ENCODE measurements at regions not wholly inside any gene's neighbourhood (a gene's known extent, or its start where the extent isn't known, plus 50 kb on each side); places are given as distances from the start of the nearest gene placed in this dataset.

DNA sequence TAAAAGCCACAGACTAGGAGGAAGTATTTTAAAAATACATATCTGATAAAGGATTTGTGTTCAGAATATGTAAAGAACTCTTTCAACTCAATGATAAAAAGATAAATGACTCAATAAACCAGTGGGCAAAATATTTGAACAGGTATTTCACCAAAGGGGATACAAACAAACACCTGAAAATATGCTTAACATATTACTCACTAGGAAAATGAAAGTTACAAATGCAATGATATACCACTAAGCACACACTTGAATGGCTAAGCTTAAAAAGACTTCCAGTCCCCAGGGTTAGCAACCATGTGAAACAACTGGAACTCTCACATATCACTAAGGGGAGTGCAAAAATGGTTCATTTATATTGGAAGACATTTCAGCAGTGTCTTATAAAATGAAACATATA is 131.6 kb downstream of the SLIT2 start:
- ATAC-seq (ENCODE audit: low read depth) = no peak
- no TSS peak for BruUV-seq (replicated peaks)
- POLR2A ChIA-PET (ENCODE audit: unreplicated experiment) = no interaction called here

More for the DNA sequence above, 131.6 kb downstream of the SLIT2 start:
- H3K4me1 ChIP-seq (ENCODE audit: control insufficient read depth, insufficient read depth, low read length) = no peaks in the 10 kb centered on the region
- no peak overlapping the region for H4K5ac ChIP-seq (ENCODE audit: low read depth, low read length)
- no peaks in the 10 kb centered on the region for H3K36me3 ChIP-seq (ENCODE audit: control insufficient read depth, insufficient read depth, low read length)
- H3K9me1 ChIP-seq (ENCODE audit: insufficient read depth, low read length) = no peaks in the 10 kb centered on the region
- H2BK20ac ChIP-seq (ENCODE audit: low read depth, low read length) = no peak overlapping the region
- in situ Hi-C loops (cut with MboI; ENCODE audit: low sequenced_read_pairs) = no loop called here
- H2BK5ac ChIP-seq (ENCODE audit: low read depth, low read length, poor library complexity, severe bottlenecking) = no peak overlapping the region
- no peaks in the 10 kb centered on the region for H3K79me1 ChIP-seq (ENCODE audit: low read depth in 1 of 2, low read length in 2 of 2)
- no peak overlapping the region for H3K27ac ChIP-seq (ENCODE audit: insufficient read depth, low read length)
- H3K4me2 ChIP-seq (ENCODE audit: low read depth, low read length) = no peak overlapping the region
- H4K8ac ChIP-seq (ENCODE audit: low read depth in 2 of 2, low read length in 2 of 2) = no peak overlapping the region
- H3K9me3 ChIP-seq (ENCODE audit: control insufficient read depth, insufficient read depth, low read length) = no peaks in the 10 kb centered on the region
- H2BK15ac ChIP-seq (ENCODE audit: low read depth, low read length) = no peak overlapping the region
- H3K9ac ChIP-seq (ENCODE audit: low read depth, low read length) = no peak overlapping the region
- no peak overlapping the region for H4K91ac ChIP-seq (ENCODE audit: insufficient read depth, low read depth, low read length)
- H3K56ac ChIP-seq (ENCODE audit: extremely low read depth, insufficient read depth, low read length) = no peak overlapping the region
- H3K14ac ChIP-seq (replicated peaks; ENCODE audit: low read depth, low read length) = no peak overlapping the region
- H3K18ac ChIP-seq (ENCODE audit: low read depth, low read length) = no peak overlapping the region
- no peak for TF ChIP-seq CHD1 (IDR thresholded peaks at IDR 0.05; ENCODE audit: low read depth, low read length)
- TF ChIP-seq, protein P1, sequence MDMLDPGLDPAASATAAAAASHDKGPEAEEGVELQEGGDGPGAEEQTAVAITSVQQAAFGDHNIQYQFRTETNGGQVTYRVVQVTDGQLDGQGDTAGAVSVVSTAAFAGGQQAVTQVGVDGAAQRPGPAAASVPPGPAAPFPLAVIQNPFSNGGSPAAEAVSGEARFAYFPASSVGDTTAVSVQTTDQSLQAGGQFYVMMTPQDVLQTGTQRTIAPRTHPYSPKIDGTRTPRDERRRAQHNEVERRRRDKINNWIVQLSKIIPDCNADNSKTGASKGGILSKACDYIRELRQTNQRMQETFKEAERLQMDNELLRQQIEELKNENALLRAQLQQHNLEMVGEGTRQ (IDR thresholded peaks at IDR 0.05; ENCODE audit: low read depth, low read length) = no peak
- no peak for TF ChIP-seq MAZ (IDR thresholded peaks at IDR 0.05; ENCODE audit: borderline replicate concordance, low read depth, low read length)
- no peak for TF ChIP-seq CEBPB (IDR thresholded peaks at IDR 0.05; ENCODE audit: low read depth, low read length)
- TF ChIP-seq RCOR1 (IDR thresholded peaks at IDR 0.05; ENCODE audit: insufficient replicate concordance, low read length) = no peak
- TF ChIP-seq RFX5 (IDR thresholded peaks at IDR 0.05; ENCODE audit: low read depth, low read length) = no peak
- TF ChIP-seq, protein P2, sequence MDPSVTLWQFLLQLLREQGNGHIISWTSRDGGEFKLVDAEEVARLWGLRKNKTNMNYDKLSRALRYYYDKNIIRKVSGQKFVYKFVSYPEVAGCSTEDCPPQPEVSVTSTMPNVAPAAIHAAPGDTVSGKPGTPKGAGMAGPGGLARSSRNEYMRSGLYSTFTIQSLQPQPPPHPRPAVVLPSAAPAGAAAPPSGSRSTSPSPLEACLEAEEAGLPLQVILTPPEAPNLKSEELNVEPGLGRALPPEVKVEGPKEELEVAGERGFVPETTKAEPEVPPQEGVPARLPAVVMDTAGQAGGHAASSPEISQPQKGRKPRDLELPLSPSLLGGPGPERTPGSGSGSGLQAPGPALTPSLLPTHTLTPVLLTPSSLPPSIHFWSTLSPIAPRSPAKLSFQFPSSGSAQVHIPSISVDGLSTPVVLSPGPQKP (IDR thresholded peaks at IDR 0.05; ENCODE audit: borderline replicate concordance, low read depth, low read length) = no peak
- TF ChIP-seq BHLHE40 (IDR thresholded peaks at IDR 0.05; ENCODE audit: low read depth, low read length) = no peak
- no peak for TF ChIP-seq NFE2L2 (IDR thresholded peaks at IDR 0.05; ENCODE audit: low read depth, low read length)
- TF ChIP-seq, protein P3, sequence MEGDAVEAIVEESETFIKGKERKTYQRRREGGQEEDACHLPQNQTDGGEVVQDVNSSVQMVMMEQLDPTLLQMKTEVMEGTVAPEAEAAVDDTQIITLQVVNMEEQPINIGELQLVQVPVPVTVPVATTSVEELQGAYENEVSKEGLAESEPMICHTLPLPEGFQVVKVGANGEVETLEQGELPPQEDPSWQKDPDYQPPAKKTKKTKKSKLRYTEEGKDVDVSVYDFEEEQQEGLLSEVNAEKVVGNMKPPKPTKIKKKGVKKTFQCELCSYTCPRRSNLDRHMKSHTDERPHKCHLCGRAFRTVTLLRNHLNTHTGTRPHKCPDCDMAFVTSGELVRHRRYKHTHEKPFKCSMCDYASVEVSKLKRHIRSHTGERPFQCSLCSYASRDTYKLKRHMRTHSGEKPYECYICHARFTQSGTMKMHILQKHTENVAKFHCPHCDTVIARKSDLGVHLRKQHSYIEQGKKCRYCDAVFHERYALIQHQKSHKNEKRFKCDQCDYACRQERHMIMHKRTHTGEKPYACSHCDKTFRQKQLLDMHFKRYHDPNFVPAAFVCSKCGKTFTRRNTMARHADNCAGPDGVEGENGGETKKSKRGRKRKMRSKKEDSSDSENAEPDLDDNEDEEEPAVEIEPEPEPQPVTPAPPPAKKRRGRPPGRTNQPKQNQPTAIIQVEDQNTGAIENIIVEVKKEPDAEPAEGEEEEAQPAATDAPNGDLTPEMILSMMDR (conservative IDR thresholded peaks at IDR 0.05; ENCODE audit: low read depth, low read length) = no peak
- TF ChIP-seq POLR2A (IDR thresholded peaks at IDR 0.05; ENCODE audit: low read depth, low read length) = no peak
- intact Hi-C loops (cut with micrococcal nuclease) = no loop called here
- no peak overlapping the region for H2AK5ac ChIP-seq (ENCODE audit: low read depth, low read length)
- H4K20me1 ChIP-seq (ENCODE audit: insufficient read depth, low read length) = no peaks in the 10 kb centered on the region
- H2BK120ac ChIP-seq (ENCODE audit: low read depth, low read length) = no peak overlapping the region
- no peaks in the 10 kb centered on the region for H3K27me3 ChIP-seq (ENCODE audit: control insufficient read depth, insufficient read depth, low read length)
- no peak for DNase-seq
- CTCF ChIA-PET = interaction anchor here (0.6 kb wide), 1 partner anchor 14 kb away, joined by 3 read pairs; no protein-coding TSS in a partner anchor
- H2AFZ ChIP-seq (replicated peaks; ENCODE audit: low read length, poor library complexity) = no peak overlapping the region
- H3K23ac ChIP-seq (ENCODE audit: low read depth, low read length) = no peak overlapping the region
- H3K4me3 ChIP-seq (ENCODE audit: insufficient read depth, low read depth, low read length) = no peak overlapping the region
- no peak overlapping the region for H2AK9ac ChIP-seq (replicated peaks; ENCODE audit: low read depth, low read length, poor library complexity)
- dilution Hi-C loops (cut with HindIII; ENCODE audit: low sequenced_read_pairs, unreplicated experiment) = no loop called here
- no peak overlapping the region for H3K4ac ChIP-seq (ENCODE audit: low read depth, low read length)
